Esophagus muscularis mucosa (tissue), 4 donors: ENCODE measurements at regions not wholly inside any gene's neighbourhood (a gene's known extent, or its start where the extent isn't known, plus 50 kb on each side); places are given as distances from the start of the nearest gene placed in this dataset.
"Not testable (repeated sequence)": the region's sequence is repeated elsewhere in the genome, so short reads cannot be mapped to it uniquely, and the experiment has no call there.

Experiments used
- DNase-seq: peaks from one replicate; pipeline ENCODE4 v3.0.0-alpha.2; 2017; ENCODE audit errors: extremely low spot score
- H3K27ac ChIP-seq, 4 donors: fragments of 200-600 bp; sonication (generic); replicated peaks in 1 of 4; 1 replicate in 3 of 4; 2 replicates in 1 of 4; pipeline ENCODE4 v1.5.1; 2016 to 2019; ENCODE audit warnings: mild to moderate bottlenecking in 1 of 4
- H3K27me3 ChIP-seq, 4 donors: fragments of 200-600 bp; sonication (generic); one replicate each; pipeline versions ENCODE4 v1.5.1 to v1.6.0; 2016 to 2019
- H3K36me3 ChIP-seq, 4 donors: fragments of 200-600 bp; sonication (generic); one replicate each; pipeline ENCODE4 v1.5.1; 2016 to 2019
- H3K4me1 ChIP-seq, 4 donors: fragments of 200-600 bp; sonication (generic); one replicate each; pipeline ENCODE4 v1.5.1; 2016 to 2019
- H3K4me3 ChIP-seq, 4 donors: fragments of 200-600 bp; sonication (generic); 1 replicate in 2 of 4; 2 replicates in 2 of 4; pipeline ENCODE4 v1.5.1; 2016 to 2019; ENCODE audit warnings: mild to moderate bottlenecking in 4 of 4, moderate library complexity in 1 of 4
- H3K9me3 ChIP-seq, 4 donors: fragments of 200-600 bp; sonication (generic); 1 replicate in 3 of 4; 2 replicates in 1 of 4; pipeline ENCODE4 v1.5.1; 2016 to 2019
- EP300 ChIP-seq: sonication (generic); formaldehyde crosslinking; IDR thresholded peaks from one replicate; pipeline ENCODE4 v1.6.1; 2017; ENCODE audit warnings: antibody characterized with exemption
- POLR2A ChIP-seq: fragments of 450-650 bp; IDR thresholded peaks from one replicate; pipeline ENCODE4 v1.6.1; 2017; ENCODE audit warnings: antibody characterized with exemption, moderate library complexity, mild to moderate bottlenecking, low read depth
- POLR2AphosphoS5 ChIP-seq, 2 donors: sonication (generic); formaldehyde crosslinking; IDR thresholded peaks; one replicate each; pipeline ENCODE4 v1.6.1; 2017; ENCODE audit warnings: antibody characterized with exemption in 2 of 2
- WGBS: methylation state at CpG from one replicate; pipeline ENCODE4 v1.1.5; 2018; 5-methylcytosine and 5-hydroxymethylcytosine counted together
- intact Hi-C: fragments of 100-400 bp; cut with DNase I; formaldehyde crosslinking; loops from one replicate; pipeline ENCODE4 v1.15.1; 2023
- TF ChIP-seq, protein P1 (sequence below), 3 experiments: fragments of 200-600 bp in 2 of 3; fragments of 450-650 bp in 1 of 3; sonication (generic) in 2 of 3; IDR thresholded peaks; one replicate each; pipeline ENCODE4 v1.5.1; 2017 to 2019; ENCODE audit warnings: antibody characterized with exemption in 3 of 3, mild to moderate bottlenecking in 2 of 3, moderate library complexity in 1 of 3

GRCh38 chr3:194955979-194956696 lies 270.5 kb downstream of the FAM43A start:
- H3K4me1 ChIP-seq = peaks cover 12 to 29% (median 21%) of the 10 kb centered on the region in 4 donors
- no peak for DNase-seq
- intact Hi-C loops = no loop called here
- no peaks in the 10 kb centered on the region for H3K27me3 ChIP-seq
- WGBS = 88% methylated on average over 19 of the region's 20 CpGs
- H3K9me3 ChIP-seq = no peaks in the 10 kb centered on the region
- no peak overlapping the region for H3K27ac ChIP-seq
- H3K36me3 ChIP-seq = no peaks in the 10 kb centered on the region
- H3K4me3 ChIP-seq = no peak overlapping the region
- TF ChIP-seq EP300 = no peak
- TF ChIP-seq POLR2A = no peak
- TF ChIP-seq POLR2AphosphoS5 (IDR thresholded peaks at IDR 0.05) = no peak
- TF ChIP-seq, protein P1, sequence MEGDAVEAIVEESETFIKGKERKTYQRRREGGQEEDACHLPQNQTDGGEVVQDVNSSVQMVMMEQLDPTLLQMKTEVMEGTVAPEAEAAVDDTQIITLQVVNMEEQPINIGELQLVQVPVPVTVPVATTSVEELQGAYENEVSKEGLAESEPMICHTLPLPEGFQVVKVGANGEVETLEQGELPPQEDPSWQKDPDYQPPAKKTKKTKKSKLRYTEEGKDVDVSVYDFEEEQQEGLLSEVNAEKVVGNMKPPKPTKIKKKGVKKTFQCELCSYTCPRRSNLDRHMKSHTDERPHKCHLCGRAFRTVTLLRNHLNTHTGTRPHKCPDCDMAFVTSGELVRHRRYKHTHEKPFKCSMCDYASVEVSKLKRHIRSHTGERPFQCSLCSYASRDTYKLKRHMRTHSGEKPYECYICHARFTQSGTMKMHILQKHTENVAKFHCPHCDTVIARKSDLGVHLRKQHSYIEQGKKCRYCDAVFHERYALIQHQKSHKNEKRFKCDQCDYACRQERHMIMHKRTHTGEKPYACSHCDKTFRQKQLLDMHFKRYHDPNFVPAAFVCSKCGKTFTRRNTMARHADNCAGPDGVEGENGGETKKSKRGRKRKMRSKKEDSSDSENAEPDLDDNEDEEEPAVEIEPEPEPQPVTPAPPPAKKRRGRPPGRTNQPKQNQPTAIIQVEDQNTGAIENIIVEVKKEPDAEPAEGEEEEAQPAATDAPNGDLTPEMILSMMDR (IDR thresholded peaks at IDR 0.05) = no peak

DNA sequence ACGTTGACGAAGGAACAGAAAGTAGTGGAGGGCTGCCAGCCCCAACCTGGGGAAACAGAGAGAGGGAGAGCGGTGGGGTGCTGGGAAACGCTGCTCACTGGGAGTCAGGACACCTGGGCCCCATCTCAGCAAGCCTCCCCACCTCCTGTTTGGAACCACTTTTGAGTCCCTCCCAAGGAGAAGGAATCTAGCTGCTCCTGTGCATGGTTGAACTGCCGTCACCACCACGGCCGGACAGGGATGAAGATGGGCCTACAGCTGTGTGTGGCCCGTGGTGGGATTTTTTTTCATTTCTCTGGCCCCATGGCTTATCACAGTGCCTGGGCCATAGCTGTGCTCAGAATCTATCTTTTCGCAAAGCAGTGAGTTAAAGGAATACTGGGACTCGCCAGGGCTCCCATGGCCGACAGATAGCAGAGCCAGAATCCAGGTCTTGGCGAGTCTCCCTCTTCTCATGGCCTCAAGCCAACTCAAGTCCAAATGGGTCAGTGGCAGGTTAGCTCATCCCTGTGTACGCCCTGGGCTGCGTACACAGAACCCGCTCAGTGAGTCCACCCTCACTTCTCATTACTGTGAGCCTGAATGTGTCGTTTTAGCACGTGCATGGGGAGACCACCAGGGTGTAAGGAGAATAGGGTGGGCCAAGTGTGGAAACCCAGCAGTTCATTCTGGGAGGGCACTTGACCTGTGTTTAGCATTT lies 271.2 kb downstream of the FAM43A start:
- TF ChIP-seq POLR2AphosphoS5 (IDR thresholded peaks at IDR 0.05) = no peak
- TF ChIP-seq, protein P1 (IDR thresholded peaks at IDR 0.05) = no peak
- no peak for TF ChIP-seq EP300
- no peak for TF ChIP-seq POLR2A
- WGBS = 73% methylated on average over 17 of the region's 17 CpGs
- peaks cover 12 to 24% (median 16%) of the 10 kb centered on the region in 4 donors for H3K4me1 ChIP-seq
- H3K9me3 ChIP-seq = no peaks in the 10 kb centered on the region
- H3K36me3 ChIP-seq = no peaks in the 10 kb centered on the region
- intact Hi-C loops = no loop called here
- H3K27ac ChIP-seq = no peak overlapping the region
- H3K4me3 ChIP-seq = no peak overlapping the region
- no peak for DNase-seq
- no peaks in the 10 kb centered on the region for H3K27me3 ChIP-seq

GRCh38 chr3:194957743-194958240 lies 272.1 kb downstream of the FAM43A start:
- peaks cover 8 to 19% (median 10%) of the 10 kb centered on the region in 4 donors for H3K4me1 ChIP-seq
- no peaks in the 10 kb centered on the region for H3K9me3 ChIP-seq
- 71% methylated on average over 7 of the region's 7 CpGs for WGBS
- intact Hi-C loops = no loop called here
- no peaks in the 10 kb centered on the region for H3K36me3 ChIP-seq
- no peak overlapping the region for H3K4me3 ChIP-seq
- H3K27me3 ChIP-seq = no peaks in the 10 kb centered on the region
- H3K27ac ChIP-seq = no peak overlapping the region
- TF ChIP-seq POLR2A = no peak
- no peak for TF ChIP-seq POLR2AphosphoS5 (IDR thresholded peaks at IDR 0.05)
- TF ChIP-seq, protein P1 (IDR thresholded peaks at IDR 0.05) = no peak
- TF ChIP-seq EP300 = no peak
- DNase-seq = no peak

- Histone ChIP-seq H3K4me1 (peaks cover 0 to 8% (median 4%) of the 10 kb centered on the region in 4 donors), H3K27me3 (no peaks in the 10 kb centered on the region), H3K27ac (no peak overlapping the region), H3K4me3 (no peak overlapping the region), H3K9me3 (no peaks in the 10 kb centered on the region), H3K36me3 (no peaks in the 10 kb centered on the region)
- TF ChIP-seq POLR2A = no peak
- TF ChIP-seq, protein P1 (IDR thresholded peaks at IDR 0.05) = no peak
- TF ChIP-seq POLR2AphosphoS5 (IDR thresholded peaks at IDR 0.05) = no peak
- TF ChIP-seq EP300 = no peak
- no peak for DNase-seq
- intact Hi-C loops = no loop called here
- 85% methylated on average over 7 of the region's 7 CpGs for WGBS
Observed at GRCh38 chr3:194959217-194959616, 273.5 kb downstream of the FAM43A start.

- H3K36me3 ChIP-seq, H3K27ac ChIP-seq, H3K9me3 ChIP-seq, intact Hi-C loops, H3K27me3 ChIP-seq, H3K4me1 ChIP-seq, DNase-seq, H3K4me3 ChIP-seq: not testable (repeated sequence)
- WGBS = 85% methylated on average over 10 of the region's 10 CpGs
Observed at GRCh38 chr3:194959666-194960065, 274.0 kb downstream of the FAM43A start.
